CD14-positive monocyte (primary cell): ENCODE measurements at regions not wholly inside any gene's neighbourhood (a gene's known extent, or its start where the extent isn't known, plus 50 kb on each side); places are given as distances from the start of the nearest gene placed in this dataset.

Experiments used
- DNase-seq, 3 donors: peaks; one replicate each; pipeline ENCODE4 v3.0.0-alpha.2; 2011 to 2022
- H2AFZ ChIP-seq: 2 replicates; pipeline ENCODE4 v1.6.0; 2012; ENCODE audit warnings: mild to moderate bottlenecking, low read depth, low read length, inconsistent platforms; ENCODE audit not compliant: insufficient read depth, poor library complexity, severe bottlenecking
- H3K27ac ChIP-seq, 2 donors: 1 replicate in 1 of 2; 2 replicates in 1 of 2; pipeline ENCODE4 v1.5.1; 2012 to 2013; ENCODE audit warnings: low read length in 2 of 2, control low read depth in 1 of 2, inconsistent platforms in 1 of 2, low read depth in 1 of 2, mild to moderate bottlenecking in 1 of 2
- H3K27me3 ChIP-seq, 2 donors: one replicate each; pipeline versions ENCODE4 v1.6.0 to v1.6.1; 2011 to 2013; ENCODE audit warnings: low read length in 2 of 2; ENCODE audit not compliant: control insufficient read depth in 2 of 2, insufficient read depth in 2 of 2
- H3K36me3 ChIP-seq, 2 donors: replicated peaks in 1 of 2; 1 replicate in 1 of 2; 2 replicates in 1 of 2; pipeline versions ENCODE4 v1.5.1 to v1.6.1; 2012 to 2013; ENCODE audit warnings: low read length in 2 of 2, control low read depth in 1 of 2, inconsistent platforms in 1 of 2, mild to moderate bottlenecking in 1 of 2; ENCODE audit not compliant: insufficient read depth in 2 of 2, control insufficient read depth in 1 of 2
- H3K4me1 ChIP-seq, 2 donors: 1 replicate in 1 of 2; 2 replicates in 1 of 2; pipeline versions ENCODE4 v1.5.1 to v1.6.1; 2012 to 2013; ENCODE audit warnings: low read length in 2 of 2, control low read depth in 1 of 2, inconsistent platforms in 1 of 2, mild to moderate bottlenecking in 1 of 2, moderate library complexity in 1 of 2; ENCODE audit not compliant: insufficient read depth in 2 of 2, control insufficient read depth in 1 of 2
- H3K4me2 ChIP-seq: replicated peaks from 2 replicates; pipeline ENCODE3; 2012; ENCODE audit warnings: low read length, moderate library complexity, mild to moderate bottlenecking; ENCODE audit not compliant: poor library complexity, severe bottlenecking; ENCODE audit errors: extremely low read depth
- H3K4me3 ChIP-seq, 3 experiments: fragments of 200-600 bp in 1 of 3; sonication (generic) in 1 of 3; replicated peaks in 1 of 3; 1 replicate in 2 of 3; 2 replicates in 1 of 3; pipeline ENCODE4 v1.5.1; 2011 to 2013; ENCODE audit warnings: low read length in 3 of 3, mild to moderate bottlenecking in 3 of 3, control low read depth in 2 of 3, low read depth in 2 of 3, inconsistent platforms in 1 of 3, moderate library complexity in 1 of 3
- H3K79me2 ChIP-seq: 2 replicates; pipeline ENCODE4 v1.6.0; 2012; ENCODE audit warnings: mild to moderate bottlenecking, control low read depth, inconsistent platforms, low read length, moderate library complexity; ENCODE audit not compliant: insufficient read depth
- H3K9ac ChIP-seq: 2 replicates; pipeline ENCODE4 v1.6.0; 2017; ENCODE audit warnings: low read length, mild to moderate bottlenecking; ENCODE audit not compliant: insufficient read depth, poor library complexity, severe bottlenecking
- H3K9me3 ChIP-seq, 2 donors: replicated peaks in 1 of 2; 1 replicate in 1 of 2; 2 replicates in 1 of 2; pipeline versions ENCODE4 v1.5.1 to v1.6.1; 2012 to 2013; ENCODE audit warnings: low read length in 2 of 2, control low read depth in 1 of 2; ENCODE audit not compliant: control insufficient read depth in 1 of 2, insufficient read depth in 1 of 2
- H4K20me1 ChIP-seq: 2 replicates; pipeline ENCODE4 v1.6.0; 2012; ENCODE audit warnings: mild to moderate bottlenecking, low read length, control low read depth, moderate library complexity; ENCODE audit not compliant: insufficient read depth
- H3K27ac Mint-ChIP-seq, 7 donors: one replicate each; pipeline ENCODE4 v1.8.0; 2020; ENCODE audit warnings: mild to moderate bottlenecking in 7 of 7, mixed read lengths in 7 of 7, moderate library complexity in 6 of 7, inconsistent platforms in 2 of 7
- H3K27me3 Mint-ChIP-seq, 3 donors: one replicate each; pipeline ENCODE4 v1.8.0; 2021 to 2022; ENCODE audit warnings: low read depth in 3 of 3, mild to moderate bottlenecking in 3 of 3, mixed read lengths in 3 of 3, moderate library complexity in 3 of 3, inconsistent platforms in 1 of 3
- H3K36me3 Mint-ChIP-seq, 2 donors: one replicate each; pipeline ENCODE4 v1.8.0; 2020; ENCODE audit warnings: mixed read lengths in 2 of 2, inconsistent platforms in 1 of 2, mild to moderate bottlenecking in 1 of 2
- H3K4me1 Mint-ChIP-seq: one replicate; pipeline ENCODE4 v1.8.0; 2020; ENCODE audit warnings: mild to moderate bottlenecking, mixed read lengths
- H3K4me3 Mint-ChIP-seq, 2 donors: one replicate each; pipeline ENCODE4 v1.8.0; 2020; ENCODE audit warnings: mild to moderate bottlenecking in 2 of 2, mixed read lengths in 2 of 2, moderate library complexity in 1 of 2
- H3K9me3 Mint-ChIP-seq, 7 donors: one replicate each; pipeline ENCODE4 v1.8.0; 2020 to 2022; ENCODE audit warnings: mixed read lengths in 7 of 7, mild to moderate bottlenecking in 6 of 7, moderate library complexity in 6 of 7, inconsistent platforms in 2 of 7
- CTCF ChIP-seq: fragments of 200-600 bp; IDR thresholded peaks from one replicate; pipeline ENCODE4 v1.8.0; 2022; ENCODE audit warnings: antibody characterized with exemption, mild to moderate bottlenecking
- WGBS: methylation state at CpG from one replicate; pipeline ENCODE4 v1.1.5; 2013; ENCODE audit warnings: missing lambda C conversion rate; ENCODE audit not compliant: insufficient coverage; 5-methylcytosine and 5-hydroxymethylcytosine counted together
- intact Hi-C, 2 donors: fragments of 100-400 bp; cut with micrococcal nuclease; formaldehyde crosslinking; loops; one replicate each; pipeline versions ENCODE4 v1.15.0 to v1.15.1; 2023

DNA sequence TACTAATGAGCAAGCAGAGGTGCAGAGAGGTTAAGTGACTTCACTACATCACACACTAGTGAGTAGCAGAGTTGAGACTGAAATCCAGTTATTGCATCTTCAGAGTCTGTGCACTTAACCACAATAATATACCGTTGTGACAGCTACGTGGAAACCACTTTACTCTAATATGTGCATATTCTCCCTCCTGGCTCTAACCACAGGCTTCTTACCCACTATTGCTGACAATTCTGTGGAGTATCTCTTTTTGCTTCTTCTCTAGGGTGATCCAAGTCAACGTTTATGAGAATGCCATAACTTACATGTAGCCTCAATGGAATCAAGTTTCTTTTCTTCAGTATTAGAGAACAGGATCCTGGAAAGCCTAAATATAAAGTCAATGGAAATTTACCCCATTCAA lies 64.2 kb upstream of the MEOX2 start:
- 60% methylated on average over 2 of the region's 3 CpGs for WGBS
- Histone ChIP-seq H3K36me3 (no peaks in the 10 kb centered on the region), H2AFZ (no peak overlapping the region), H3K79me2 (no peaks in the 10 kb centered on the region), H3K27me3 (no peaks in the 10 kb centered on the region), H3K27ac (no peak overlapping the region), H3K9ac (no peak overlapping the region), H4K20me1 (no peaks in the 10 kb centered on the region), H3K9me3 (peaks cover 0 to 2% of the 10 kb centered on the region in 2 donors), H3K4me1 (no peaks in the 10 kb centered on the region), H3K4me3 (no peak overlapping the region), H3K4me2 (no peak overlapping the region)
- Mint-ChIP-seq H3K27me3 (no peaks in the 10 kb centered on the region), H3K9me3 (peaks cover 2 to 5% (median 3%) of the 10 kb centered on the region in 7 donors), H3K4me3 (no peak overlapping the region), H3K4me1 (no peaks in the 10 kb centered on the region), H3K36me3 (no peaks in the 10 kb centered on the region), H3K27ac (no peak overlapping the region)
- TF ChIP-seq CTCF: no peak
- DNase-seq: no peak
- intact Hi-C loops: no loop called here

- H3K9me3 Mint-ChIP-seq: peaks cover 0 to 4% (median 2%) of the 10 kb centered on the region in 7 donors
- Histone ChIP-seq H3K9me3 (peaks cover 0 to under 1% of the 10 kb centered on the region in 2 donors), H4K20me1 (no peaks in the 10 kb centered on the region), H3K27me3 (no peaks in the 10 kb centered on the region), H3K27ac (no peak overlapping the region), H2AFZ (no peak overlapping the region), H3K4me2 (no peak overlapping the region), H3K9ac (no peak overlapping the region), H3K4me1 (no peaks in the 10 kb centered on the region), H3K36me3 (no peaks in the 10 kb centered on the region), H3K79me2 (no peaks in the 10 kb centered on the region), H3K4me3 (no peak overlapping the region)
- H3K4me1 Mint-ChIP-seq: no peaks in the 10 kb centered on the region
- TF ChIP-seq CTCF: no peak
- intact Hi-C loops: no loop called here
- no peak overlapping the region for H3K4me3 Mint-ChIP-seq
- H3K36me3 Mint-ChIP-seq: no peaks in the 10 kb centered on the region
- H3K27me3 Mint-ChIP-seq: no peaks in the 10 kb centered on the region
- no peak for DNase-seq
- H3K27ac Mint-ChIP-seq: no peak overlapping the region
- 83% methylated on average over 2 of the region's 3 CpGs for WGBS
Observed at GRCh38 chr7:15749631-15750030, 63.1 kb upstream of the MEOX2 start.
